NCI-H82 (cell line): ENCODE measurements at regions not wholly inside any gene's neighbourhood (a gene's known extent, or its start where the extent isn't known, plus 50 kb on each side); places are given as distances from the start of the nearest gene placed in this dataset.
A peak's percentile ranks its signal among the peaks of the same experiment; 100 is the strongest.

Source experiments
- DNase-seq: peaks from one replicate; lab custom pipeline; 2025; lab: John Stamatoyannopoulos, UW

DNA sequence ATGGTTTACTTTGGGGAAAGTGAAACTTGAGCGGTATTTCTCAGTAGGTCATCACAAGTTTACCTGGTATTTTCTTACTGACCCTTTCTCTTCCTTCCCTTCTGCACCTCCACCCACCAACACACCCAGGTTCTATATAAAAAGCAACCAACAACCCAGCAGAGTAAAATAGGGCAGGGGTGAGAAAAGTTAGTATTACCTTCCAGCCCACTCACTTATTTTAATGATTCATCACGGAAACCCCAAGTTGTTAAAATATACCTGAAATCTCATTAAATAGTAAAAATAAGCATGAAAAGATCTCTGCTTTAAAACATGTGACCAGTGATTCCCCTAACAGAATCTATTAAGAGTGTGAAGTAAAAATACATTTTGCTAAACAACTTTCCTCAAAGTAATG is 306.1 kb downstream of the ZEB2 start:
- no peak for DNase-seq

DNA sequence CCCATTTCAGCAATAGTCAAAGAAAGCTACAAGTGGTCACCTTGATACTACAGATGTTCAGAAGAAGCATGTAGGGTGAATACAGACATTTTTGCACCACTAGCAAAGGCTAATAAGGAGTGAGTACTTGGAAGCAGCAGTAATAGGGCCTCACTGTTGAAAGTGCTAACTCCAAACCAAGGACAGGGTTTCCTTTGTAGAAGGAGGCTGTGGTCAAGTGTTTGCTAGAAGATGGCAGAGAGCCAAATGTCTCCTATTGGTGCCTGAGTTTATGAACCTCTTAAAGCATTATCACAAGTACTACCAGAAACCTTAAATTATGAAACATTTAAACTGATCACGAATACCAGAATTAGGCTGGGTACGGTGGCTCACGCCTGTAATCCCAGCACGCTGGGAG is 308.1 kb downstream of the ZEB2 start:
- no peak for DNase-seq

DNA sequence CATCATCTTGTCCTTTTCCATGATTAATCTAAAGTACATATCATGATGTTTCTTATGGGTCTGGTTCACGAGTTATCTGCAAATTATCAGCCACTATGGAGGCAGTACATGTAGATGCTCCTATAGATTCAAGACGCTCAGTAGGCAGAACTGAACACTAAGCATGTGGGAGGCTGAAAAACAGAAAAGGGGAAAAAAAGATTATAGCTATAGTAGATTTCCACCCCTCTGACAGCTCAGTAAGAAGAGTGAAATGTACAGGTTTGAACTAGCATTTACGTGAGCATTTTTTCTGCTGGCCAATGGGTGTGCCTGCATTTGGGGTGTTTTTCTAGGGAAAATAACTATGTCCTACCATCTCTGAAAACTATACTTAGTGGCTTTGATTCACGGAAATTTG is 308.9 kb downstream of the ZEB2 start:
- no peak for DNase-seq

DNA sequence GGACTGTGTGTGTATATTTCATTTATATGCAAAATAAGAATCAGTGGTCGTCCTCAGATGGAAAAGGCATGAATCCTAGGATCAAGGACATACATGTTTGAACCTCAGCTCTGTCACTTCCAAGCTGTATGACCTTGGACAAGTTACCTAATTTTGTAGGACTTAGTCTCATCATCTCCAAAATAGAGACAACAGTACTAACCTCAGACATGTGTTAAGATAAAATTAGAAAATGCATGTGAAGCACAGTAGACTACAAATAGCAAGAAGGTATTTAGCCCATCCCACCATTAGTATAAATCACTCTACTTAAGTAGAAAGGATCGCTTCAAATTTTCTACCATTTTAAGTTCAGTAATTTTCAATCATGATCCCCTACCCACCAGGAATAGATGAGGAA is 309.8 kb downstream of the ZEB2 start:
- no peak for DNase-seq

DNA sequence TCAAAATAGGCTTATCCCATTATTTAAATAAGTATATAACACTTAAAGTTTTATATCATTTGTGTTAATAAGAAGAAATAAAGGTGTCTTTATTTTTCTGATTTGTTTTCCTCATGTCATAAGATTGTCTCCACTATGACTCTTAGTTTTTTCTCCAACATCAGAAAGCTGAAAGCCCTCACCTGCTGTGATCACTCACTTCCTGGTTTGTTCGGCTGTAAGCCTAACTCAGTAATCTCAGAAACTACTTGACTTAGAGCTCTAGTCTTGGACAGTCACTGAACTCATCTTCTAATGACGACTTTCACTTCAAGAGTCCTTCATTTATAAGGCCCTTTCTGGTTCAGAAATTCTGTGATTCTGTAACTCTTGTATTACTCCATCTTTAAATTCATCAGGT is 311.0 kb downstream of the ZEB2 start:
- no peak for DNase-seq

DNA sequence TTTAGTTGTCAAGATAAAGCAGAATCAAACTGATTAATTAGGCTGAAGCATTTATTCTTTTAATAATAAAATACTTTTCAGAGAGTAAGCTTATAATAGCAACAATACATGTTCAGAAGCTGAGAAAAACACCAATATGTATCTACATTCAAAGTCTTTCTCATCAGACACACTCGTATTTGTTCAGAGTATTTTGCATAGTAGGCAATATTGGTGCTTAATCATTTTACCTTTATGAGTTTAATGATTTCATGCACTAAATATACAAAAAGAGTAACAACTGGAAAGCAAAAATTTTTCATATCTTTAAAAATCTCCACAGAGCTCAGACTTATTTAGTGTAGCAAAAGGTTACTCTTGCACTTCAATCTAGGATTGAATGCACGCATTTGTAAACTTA is 313.9 kb downstream of the ZEB2 start:
- no peak for DNase-seq

DNA sequence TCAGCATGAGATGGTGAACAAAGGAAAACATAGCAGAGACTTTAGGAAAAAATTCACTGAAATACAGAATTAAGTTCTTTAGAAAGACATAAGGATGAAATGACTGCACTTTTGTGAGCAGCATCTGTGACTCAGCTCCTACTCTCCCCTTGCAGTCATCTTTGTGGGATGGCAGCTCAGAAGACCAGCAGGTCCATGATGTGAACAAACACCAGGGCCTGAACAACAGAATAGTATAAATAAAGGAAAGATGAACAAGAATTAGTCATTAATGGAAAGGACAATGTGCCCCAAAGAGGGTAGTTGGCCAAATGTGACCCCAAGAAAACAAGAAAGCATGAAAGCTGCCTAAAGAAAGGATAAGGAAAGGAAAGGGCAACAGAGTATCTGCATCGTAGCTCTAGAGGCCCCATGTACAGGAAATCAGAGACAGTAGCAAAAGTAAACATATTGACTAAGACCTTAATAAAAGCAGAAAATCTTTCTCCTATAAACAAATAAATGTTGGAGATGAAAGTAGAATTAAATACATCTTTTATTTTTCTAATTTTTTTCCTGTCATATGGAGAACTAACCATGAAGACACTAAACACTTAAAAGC is 318.0 kb downstream of the ZEB2 start:
- DNase-seq: peak; percentile 39

DNA sequence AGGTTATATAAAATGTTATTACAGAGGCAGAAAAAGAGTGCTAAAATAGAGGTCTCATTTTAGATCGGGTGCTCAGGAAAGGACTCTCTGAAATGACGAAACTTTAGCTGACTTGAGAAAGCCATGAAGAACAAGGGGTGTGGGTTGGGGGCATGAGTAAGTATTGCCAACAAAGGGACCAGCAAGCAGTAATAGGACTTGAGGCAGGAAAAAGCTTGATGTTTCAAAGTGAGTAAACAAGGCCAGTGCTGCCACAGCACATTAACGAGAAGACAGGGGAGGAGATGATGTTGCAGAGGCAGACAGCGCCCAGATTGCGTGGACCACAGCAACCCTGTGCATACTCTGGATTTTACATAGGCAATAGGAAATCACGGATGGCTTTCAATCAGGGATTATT is 318.8 kb downstream of the ZEB2 start:
- no peak for DNase-seq

DNA sequence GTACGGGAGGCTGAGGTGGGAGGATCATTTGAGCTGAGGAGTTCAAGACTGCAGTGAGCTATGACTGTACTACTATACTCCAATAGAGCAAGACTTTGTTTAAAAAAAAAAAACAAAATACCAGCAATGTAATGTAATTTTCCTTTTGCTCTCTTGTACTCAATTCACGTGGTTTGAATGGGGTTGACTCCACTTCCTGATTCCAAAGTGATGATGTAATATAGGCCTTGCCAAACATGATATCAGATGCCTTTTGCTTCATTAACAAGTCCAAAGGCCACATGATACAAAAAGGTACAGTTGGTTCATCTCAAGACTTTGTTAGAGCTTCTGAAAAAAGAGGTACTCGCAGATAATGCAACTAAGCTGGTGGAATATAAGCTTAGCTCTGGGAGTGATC is 321.8 kb downstream of the ZEB2 start:
- DNase-seq: peak; percentile 37

DNA sequence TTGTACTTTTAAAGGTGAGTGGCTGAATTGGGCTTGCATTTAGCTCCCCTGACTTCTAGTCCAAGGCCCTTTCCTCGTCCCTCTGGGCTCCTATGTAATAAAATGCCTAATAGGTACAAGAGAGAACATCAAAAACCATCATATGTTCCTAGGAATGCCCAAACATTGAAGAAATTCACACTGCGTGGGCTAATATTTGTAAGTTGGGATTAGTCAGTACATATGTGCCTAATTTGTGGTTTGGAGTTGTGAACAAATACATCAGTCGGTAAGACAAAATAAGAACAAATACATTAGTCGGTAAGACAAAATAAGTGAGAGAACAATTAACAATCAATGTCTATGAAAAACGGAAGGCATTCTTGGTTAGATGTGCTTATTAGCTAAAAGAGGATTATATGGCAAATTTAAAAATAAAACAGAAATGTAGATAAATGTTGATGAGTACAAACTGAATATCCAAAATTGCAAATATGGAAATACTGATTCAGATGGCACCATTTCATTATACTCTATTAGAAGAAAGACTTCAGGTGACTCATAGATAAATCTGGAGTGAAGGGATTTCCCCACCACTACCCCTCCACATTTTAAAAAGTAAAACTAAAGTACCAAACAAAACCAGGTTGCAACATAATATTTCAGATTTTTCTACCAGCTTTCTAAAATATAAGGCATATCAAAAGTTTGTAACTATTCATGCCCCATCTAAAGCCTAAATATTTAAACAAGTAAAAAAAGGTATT is 325.4 kb downstream of the ZEB2 start:
- DNase-seq: no peak

DNA sequence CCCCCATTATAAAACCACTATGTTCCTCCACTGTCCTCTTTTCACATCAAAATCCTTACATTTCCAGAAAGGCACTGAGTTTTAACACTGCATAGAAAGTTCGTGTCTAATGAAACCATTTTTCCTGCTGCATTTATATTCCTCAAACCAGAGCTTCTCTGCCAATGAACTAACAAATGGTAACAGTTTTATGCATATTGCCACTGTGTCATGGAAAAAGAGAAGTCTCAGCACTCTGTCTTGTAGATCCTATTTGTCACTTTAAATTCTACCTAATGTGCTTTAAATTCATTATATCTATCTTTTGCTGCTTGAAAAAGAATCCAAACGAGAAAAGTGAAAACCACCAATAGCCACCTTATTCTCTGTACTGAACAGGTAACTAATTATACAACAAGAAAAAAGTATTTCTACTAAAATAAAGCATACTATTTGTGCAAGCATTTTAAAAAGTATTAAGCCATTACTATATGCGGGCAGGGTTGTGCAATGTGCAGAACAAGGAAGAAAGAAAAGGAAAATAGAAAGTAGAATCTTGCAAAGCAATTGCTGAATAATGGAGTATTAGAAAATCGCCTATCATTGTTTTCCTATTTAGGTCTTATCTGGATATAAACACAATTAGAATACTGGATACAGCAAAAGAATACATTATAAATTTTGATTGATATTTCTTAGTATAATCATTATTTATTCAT is 328.9 kb downstream of the ZEB2 start:
- DNase-seq: no peak

DNA sequence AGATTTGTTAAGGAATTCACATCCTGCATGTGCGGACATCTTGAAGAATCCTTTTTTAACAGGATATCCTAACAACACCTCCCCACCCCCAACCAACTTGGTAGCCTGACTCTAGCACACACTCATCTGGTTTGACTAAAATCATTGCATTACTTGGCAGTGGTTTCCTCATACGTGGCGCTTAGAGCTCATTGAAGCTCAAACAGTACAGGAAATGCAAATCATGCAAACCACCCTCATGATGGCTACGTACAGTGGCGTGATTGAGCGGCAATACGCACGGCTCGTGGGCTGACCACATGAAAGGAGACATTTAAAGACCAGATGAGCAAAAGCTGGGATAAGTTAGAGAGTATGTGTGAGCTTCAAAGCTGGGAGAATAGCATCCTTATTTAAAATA is 336.2 kb downstream of the ZEB2 start:
- DNase-seq: peak; percentile 7

DNA sequence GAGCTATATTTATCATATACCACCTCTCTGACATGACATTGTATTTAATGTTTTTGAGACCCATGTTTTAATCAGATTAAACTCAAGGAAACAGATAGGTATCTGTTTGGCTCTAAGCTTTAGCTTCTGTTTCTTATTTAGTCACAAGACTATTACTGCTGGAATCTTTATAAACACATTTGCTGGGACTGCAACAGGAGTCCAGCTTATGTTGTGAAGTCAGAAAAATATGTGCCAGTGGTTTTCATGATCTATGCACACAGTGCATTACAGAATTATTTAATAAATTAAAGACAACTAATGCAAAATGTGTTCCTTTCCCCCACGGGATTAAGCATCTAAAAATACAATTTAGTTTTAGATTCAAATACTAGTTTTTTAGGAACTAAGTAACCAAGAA is 338.9 kb downstream of the ZEB2 start:
- no peak for DNase-seq

DNA sequence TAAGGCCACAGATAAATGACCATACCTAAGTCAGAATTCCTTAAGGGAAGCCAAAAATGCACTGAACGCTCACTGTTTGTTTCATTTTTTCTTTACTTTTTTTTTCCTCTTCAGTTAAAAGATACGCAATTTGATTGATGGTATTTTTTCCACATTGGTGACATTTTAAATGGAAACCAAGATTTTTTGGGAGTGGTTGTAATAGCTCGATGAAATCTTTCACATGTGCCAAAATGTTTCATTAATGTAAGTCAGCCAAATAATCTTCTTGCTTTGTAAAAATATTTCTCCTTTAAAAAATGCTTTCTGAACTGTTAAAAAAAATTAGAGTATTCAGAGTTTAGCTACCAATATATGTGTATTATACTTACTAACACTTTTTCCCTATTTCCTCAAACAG is 339.8 kb downstream of the ZEB2 start:
- DNase-seq: no peak

DNA sequence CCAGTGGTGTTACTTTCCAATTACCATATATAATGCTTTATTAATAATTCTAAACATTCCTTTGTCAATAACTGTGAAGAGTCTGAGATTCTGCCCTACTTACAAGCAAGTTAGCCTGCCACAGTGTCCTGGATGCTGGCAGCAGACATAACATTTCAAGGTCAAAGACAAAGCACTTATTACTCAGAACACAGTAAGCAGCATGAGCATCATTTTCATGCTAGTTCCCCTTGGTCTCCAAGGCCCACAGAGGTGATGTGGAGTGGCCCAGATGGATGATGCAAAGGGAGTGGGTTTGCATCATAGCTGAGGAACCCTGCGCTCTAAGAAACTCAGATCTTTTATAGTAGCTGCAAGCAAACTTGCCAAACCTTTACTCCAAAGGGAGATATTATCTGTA is 349.7 kb downstream of the ZEB2 start:
- no peak for DNase-seq

DNA sequence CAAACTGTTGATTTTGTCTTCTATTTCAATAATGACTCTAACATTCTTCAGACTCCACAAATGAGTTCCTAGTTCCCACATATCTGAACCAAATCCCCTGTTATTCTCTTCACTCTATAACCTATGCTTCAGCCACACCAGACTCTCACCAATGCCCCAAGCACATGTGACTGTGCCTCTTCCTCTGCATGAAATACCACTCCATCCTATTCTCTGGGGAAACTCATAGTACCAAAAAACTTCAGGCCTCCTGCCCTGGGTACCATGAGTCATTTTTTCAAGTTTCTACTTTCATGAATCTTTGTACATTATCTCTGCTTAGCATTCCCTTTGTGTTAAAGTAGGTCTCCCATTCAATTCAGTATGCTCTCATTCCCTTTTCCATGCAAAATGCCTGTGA is 353.2 kb downstream of the ZEB2 start:
- no peak for DNase-seq

DNA sequence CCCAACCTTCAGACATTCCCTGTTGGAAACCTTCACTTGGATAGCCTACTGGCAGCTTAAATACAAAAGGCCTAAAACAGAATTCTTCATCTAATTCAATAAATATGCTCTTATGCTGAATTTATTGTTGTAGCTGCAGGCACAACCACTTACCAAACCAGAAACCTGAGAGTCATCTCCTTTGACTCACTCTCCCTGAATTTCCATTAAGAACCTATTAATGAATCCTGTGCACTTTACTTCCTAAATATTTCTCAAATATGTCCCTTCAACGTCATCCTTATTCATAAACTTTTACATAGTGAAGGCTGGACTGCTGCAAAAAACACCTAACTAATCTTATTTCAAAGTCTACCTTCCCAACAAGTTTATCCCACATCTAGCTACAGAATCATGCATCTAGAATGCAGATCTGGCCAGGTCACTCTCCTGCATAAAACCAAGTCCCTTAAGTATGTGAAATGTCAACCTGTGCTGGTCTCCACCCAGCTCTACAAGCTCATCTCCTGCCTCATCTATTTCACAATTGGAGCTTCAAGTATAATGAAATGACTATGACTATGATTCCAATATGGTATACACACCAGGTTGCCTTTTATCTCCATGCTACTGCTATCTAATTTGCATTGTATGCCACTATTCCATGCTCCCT is 354.2 kb downstream of the ZEB2 start:
- no peak for DNase-seq

DNA sequence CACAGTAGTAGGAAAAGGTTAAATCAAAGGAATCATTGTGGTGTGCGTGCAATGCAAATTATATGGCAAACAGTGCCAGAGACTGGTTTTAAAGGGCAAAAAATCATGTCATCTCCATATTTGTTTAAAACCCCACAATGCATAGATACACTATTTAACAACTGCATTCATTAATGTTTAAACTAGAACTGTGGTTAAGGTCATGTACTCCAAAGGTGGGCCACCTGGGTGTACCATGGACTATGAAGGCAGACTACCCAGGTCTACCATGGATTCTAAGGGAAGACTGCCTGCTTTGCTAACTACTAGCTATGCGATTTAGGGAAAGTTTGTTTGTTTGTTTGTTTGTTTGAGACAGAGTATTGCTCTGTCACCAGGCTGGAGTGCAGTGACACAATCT is 356.3 kb downstream of the ZEB2 start:
- no peak for DNase-seq

DNA sequence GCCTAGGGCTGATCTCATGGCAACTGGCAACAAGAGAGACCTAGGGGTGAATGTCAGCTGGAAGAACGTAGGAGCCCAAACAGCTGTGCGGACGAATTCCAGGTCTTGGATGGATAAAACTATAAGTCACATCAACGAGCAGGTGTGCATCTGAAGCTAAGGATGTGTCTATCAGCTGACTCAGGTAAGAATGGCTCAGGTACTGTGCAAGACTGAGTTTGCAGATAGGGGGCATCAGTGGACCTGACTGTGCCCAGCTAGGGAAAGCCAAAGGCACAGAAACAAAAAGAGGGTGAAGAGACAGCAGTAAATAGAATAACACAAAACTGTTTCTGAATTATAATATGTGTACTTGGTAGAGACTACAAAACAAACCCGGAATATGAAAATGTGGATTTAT is 357.3 kb downstream of the ZEB2 start:
- peak; percentile 37 for DNase-seq

DNA sequence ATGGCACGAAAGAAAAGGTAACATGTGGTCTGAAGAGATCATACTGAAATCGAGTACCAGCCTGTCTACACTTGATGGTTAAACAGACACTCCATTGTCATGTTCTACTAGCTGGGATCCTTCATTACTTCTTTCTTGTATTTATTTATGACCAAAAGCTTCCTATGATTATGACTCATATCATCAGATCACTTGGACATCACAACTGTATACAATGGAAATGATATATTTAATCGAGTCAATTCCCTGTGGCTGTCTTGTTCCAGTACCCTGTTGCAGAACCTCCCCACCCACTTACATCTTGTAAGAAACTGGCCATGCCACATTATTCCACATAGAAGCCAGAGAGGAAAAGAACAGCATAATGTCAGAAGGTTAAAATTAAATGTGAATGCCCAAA is 358.9 kb downstream of the ZEB2 start:
- no peak for DNase-seq

DNA sequence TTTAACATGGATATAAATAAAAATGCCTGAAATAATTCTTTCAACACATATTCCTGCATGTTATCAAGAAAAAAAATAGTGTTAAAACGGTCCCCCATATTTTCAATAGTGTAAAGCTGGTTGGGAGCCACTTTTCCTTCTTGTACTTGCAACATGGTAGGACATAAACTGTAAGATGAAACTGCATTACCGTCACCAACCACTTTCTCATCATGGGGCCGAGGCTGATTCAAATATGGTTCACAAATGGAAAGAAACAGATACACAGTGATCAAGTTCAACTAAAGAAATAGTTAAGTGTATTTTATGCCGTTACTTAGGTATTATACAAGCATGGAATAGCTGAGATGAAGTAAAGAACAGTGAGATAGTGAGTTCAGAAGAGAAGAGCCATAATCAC is 360.7 kb downstream of the ZEB2 start:
- peak; percentile 17 for DNase-seq

DNA sequence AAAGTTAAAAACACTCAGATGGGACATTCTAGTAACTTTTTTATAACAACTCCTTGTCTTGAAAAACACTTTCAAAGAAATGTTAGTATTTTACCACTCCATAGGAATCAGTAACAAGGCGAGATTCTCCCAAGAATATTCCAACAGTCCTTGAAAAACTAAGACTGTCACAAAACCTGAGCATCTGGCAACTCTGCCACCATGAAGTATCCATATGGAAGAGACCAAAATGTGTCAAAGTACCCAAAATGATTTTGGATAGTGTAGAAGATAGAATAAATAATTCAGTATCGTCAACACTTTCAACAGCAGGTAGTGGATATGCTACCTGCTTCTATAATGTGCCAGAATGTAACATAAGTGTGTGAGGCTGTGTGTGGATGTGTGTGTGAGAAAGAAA is 361.8 kb downstream of the ZEB2 start:
- DNase-seq: no peak
